ENCODE measurements at regions not wholly inside any gene's neighbourhood (a gene's known extent, or its start where the extent isn't known, plus 50 kb on each side); places are given as distances from the start of the nearest gene placed in this dataset.

DNA sequence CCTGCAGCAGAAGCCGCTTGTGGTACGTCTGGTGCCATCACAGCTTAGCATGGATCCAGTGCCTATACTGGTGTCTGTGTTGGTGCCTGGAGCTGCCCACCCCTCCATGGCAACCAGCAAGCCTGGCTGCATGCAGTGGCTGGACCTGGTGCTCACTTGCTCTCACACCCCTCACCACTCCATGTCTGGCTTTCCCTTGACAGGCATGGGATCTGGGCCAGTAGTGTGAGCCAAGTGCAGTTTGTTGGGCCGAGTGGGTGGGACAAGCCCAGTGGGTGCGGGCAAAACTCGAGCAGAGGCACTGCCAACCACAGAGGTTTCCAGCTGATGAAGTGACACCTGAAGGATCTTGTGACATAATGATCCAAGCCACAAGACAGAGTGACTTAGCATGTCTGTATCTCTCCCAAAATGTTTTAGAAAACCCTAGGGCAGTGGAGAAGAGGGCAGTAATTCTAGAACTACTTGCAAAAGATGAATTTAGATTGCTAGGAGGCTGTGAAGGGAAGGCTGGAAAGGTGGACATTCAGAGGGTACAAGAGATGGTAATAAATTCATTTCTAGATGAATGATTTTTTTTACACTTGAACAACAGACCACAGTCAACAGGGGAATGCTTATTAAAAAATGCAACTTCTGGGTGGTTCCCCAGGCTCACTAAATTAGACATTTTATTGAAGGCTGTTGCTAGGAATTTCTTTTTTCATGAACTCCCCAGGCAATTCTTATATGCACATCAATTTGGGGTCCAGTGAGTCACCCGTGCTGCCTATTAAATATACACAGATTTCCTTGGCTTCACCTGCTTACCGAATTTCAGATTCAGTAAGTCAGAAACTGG, 660.3 kb downstream of the TLR4 start:
- TF ChIP-seq ZNF274 (IDR thresholded peaks at IDR 0.05; ENCODE audit: low read depth, low read length) = no peak
- no peak for TF ChIP-seq YY1 (IDR thresholded peaks at IDR 0.05; ENCODE audit: insufficient read depth, insufficient read length)
